Choroid plexus epithelial cell (primary cell): ENCODE measurements at regions not wholly inside any gene's neighbourhood (a gene's known extent, or its start where the extent isn't known, plus 50 kb on each side); places are given as distances from the start of the nearest gene placed in this dataset.

Experiments used
- DNase-seq: peaks from one replicate; pipeline ENCODE4 v3.0.0-alpha.2; 2010; ENCODE audit warnings: low read depth
- H3K4me3 ChIP-seq: 2 replicates; pipeline ENCODE4 v1.5.1; 2011; ENCODE audit warnings: low read depth, mild to moderate bottlenecking, control low read depth, low read length, moderate library complexity
- TF ChIP-seq, protein P1 (sequence below): conservative IDR thresholded peaks from 2 replicates; pipeline ENCODE4 v1.5.1; 2011; ENCODE audit warnings: low read depth, mild to moderate bottlenecking, control low read depth, inconsistent platforms, low read length, moderate library complexity

DNA sequence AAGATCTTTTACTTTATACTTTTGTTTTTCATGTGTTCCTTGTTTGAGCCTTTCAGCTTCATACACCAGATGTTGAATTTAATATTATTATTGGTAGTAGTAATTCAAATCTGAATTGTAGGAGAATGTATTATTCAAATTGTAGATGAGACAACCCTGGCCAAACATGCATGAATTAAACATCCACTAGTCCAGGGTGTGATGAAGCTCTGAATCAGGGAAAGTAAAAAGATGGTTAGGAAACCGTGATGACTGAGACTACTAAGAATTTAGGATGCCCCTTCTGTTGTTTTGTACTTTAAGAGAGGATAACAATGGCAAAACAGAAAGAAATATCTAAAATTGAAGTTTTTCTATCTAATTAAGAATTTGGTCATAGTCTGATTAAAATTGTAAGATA is 227.8 kb upstream of the CDH2 start:
- TF ChIP-seq, protein P1, sequence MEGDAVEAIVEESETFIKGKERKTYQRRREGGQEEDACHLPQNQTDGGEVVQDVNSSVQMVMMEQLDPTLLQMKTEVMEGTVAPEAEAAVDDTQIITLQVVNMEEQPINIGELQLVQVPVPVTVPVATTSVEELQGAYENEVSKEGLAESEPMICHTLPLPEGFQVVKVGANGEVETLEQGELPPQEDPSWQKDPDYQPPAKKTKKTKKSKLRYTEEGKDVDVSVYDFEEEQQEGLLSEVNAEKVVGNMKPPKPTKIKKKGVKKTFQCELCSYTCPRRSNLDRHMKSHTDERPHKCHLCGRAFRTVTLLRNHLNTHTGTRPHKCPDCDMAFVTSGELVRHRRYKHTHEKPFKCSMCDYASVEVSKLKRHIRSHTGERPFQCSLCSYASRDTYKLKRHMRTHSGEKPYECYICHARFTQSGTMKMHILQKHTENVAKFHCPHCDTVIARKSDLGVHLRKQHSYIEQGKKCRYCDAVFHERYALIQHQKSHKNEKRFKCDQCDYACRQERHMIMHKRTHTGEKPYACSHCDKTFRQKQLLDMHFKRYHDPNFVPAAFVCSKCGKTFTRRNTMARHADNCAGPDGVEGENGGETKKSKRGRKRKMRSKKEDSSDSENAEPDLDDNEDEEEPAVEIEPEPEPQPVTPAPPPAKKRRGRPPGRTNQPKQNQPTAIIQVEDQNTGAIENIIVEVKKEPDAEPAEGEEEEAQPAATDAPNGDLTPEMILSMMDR: no peak
- no peak for DNase-seq
- no peak overlapping the region for H3K4me3 ChIP-seq

DNA sequence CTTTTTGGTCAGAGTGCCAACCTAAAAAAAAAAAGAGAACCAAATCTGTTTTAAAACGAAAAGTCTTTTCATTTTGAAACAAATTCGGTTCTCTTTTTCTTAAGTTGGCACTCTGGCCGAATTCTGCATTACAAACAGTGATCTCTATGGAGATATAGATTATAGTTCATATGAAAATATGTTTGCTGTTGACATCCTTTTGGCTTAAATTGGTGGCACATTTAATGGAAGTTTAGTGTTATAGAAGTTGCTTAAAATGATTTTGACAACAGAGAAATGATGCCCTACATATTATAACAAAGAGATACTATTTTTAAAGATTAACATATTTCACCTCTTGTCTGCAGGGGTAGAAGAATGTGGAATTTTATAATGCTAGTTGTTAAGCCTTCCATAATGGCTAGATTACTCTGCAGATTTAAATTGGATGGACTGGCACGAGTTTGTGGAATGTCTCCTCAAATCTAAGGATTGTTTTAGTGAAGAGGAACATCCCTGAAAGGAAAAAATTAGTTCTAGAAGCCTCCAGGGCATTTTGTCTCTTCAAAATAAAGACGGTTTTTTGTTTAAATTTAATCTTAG is 222.9 kb upstream of the CDH2 start:
- no peak overlapping the region for H3K4me3 ChIP-seq
- TF ChIP-seq, protein P1: no peak
- no peak for DNase-seq

- no peak for DNase-seq
- no peak overlapping the region for H3K4me3 ChIP-seq
- TF ChIP-seq, protein P1: no peak
Measured at GRCh38 chr18:28398471-28398870, 221.5 kb upstream of the CDH2 start.

- DNase-seq: no peak
- TF ChIP-seq, protein P1: no peak
- H3K4me3 ChIP-seq: no peak overlapping the region
Measured at GRCh38 chr18:28390022-28390421, 213.1 kb upstream of the CDH2 start.

DNA sequence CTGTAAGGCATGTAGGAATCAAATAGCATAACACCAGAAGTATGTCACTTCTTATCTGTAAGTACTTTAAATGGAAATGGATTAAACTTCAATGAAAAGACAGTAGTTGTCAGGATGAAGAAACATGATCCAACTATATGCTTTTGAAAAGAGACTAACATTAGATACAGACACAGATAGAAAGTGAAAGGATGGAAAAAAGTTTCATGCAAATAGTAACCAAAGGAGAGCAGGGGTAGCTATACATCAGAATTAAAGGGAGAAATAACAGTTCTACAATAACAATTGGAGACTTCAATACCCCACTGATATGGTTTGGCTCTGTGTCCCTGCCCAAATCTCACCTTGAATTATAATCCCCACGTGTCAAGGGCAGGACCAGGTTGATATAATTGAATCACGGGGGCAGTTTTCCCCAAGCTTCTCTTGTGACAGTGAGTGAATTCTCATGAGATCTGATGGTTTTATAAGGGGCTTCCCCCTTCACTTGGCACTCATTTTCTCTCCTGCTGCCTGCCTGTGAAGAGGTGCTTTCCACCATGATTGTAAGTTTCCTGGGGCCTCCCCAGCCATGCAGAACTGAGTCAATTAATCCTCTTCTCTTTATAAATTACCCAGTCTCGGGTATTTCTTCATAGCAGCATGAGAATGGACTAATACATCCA is 205.4 kb upstream of the CDH2 start:
- DNase-seq: no peak
- TF ChIP-seq, protein P1: no peak
- no peak overlapping the region for H3K4me3 ChIP-seq

DNA sequence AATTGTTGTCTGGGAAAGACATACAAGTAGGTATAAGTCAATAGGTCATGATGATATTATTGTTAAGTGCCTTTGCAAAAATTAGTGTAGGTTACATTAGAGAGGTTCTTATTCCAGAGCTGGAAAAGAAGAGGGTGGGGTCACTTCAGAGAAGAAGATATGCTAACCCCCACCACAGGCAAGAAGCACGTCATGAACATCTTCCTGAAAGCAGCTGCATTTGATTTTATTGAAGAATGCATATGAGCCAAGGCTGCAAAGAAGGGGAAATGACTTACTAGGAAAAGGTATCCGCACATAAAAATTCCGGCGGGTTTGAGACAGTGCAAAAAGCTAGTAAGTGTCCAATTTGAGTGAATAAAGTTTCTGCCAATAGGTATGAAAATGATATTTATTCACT is 195.3 kb upstream of the CDH2 start:
- no peak for DNase-seq
- TF ChIP-seq, protein P1: no peak
- no peak overlapping the region for H3K4me3 ChIP-seq

GRCh38 chr18:28366676-28367075 is 189.7 kb upstream of the CDH2 start:
- DNase-seq: no peak
- no peak overlapping the region for H3K4me3 ChIP-seq
- TF ChIP-seq, protein P1: no peak
